PC-9 (cell line): ENCODE measurements at regions not wholly inside any gene's neighbourhood (a gene's known extent, or its start where the extent isn't known, plus 50 kb on each side); places are given as distances from the start of the nearest gene placed in this dataset.

Experiments used
- BruUV-seq: library from RNA; stranded (reverse); fragments of 400-500 nt; replicated peaks from 2 replicates; lab custom pipeline; 2021; lab: Mats Ljungman, UMichigan
- CTCF ChIA-PET: fragments of 300-600 bp; sonication (Branson Sonifier 250); formaldehyde crosslinking; loops from one replicate; lab custom pipeline; 2022; ENCODE audit warnings: antibody characterized with exemption; lab: Charles Lee
- POLR2A ChIA-PET: fragments of 300-600 bp; sonication (Branson Sonifier 250); formaldehyde crosslinking; loops from one replicate; lab custom pipeline; 2022; ENCODE audit warnings: antibody characterized with exemption; ENCODE audit not compliant: unreplicated experiment; lab: Charles Lee
- DNase-seq, 2 experiments: peaks; one replicate each; pipeline versions ENCODE4 v3.0.0 to v3.0.0-alpha.2; 2015 to 2022; ENCODE audit warnings: mixed read lengths in 1 of 2
- H2AFZ ChIP-seq: fragments of 200-600 bp; sonication (generic); 2 replicates; pipeline ENCODE4 v1.8.1; 2017; ENCODE audit warnings: antibody characterized with exemption
- H3F3A ChIP-seq: fragments of 200-600 bp; sonication (generic); 2 replicates; pipeline ENCODE4 v1.8.1; 2017; ENCODE audit warnings: antibody characterized with exemption, mild to moderate bottlenecking, low read depth; ENCODE audit not compliant: insufficient read depth
- H3K27ac ChIP-seq: fragments of 200-600 bp; sonication (generic); 2 replicates; pipeline ENCODE4 v1.6.1; 2016; ENCODE audit warnings: mixed run types
- H3K27me3 ChIP-seq: fragments of 200-600 bp; sonication (generic); 2 replicates; pipeline ENCODE4 v1.6.1; 2016; ENCODE audit warnings: low read depth, mixed run types; ENCODE audit not compliant: insufficient read depth
- H3K36me3 ChIP-seq: fragments of 200-600 bp; sonication (generic); 2 replicates; pipeline ENCODE4 v1.6.1; 2016; ENCODE audit warnings: low read depth, mixed run types
- H3K4me1 ChIP-seq: fragments of 200-600 bp; sonication (generic); replicated peaks from 2 replicates; pipeline ENCODE4 v1.6.1; 2016; ENCODE audit warnings: mixed run types; ENCODE audit not compliant: insufficient read depth
- H3K4me2 ChIP-seq: fragments of 200-600 bp; sonication (generic); 2 replicates; pipeline ENCODE4 v1.6.1; 2017; ENCODE audit warnings: mixed run types
- H3K4me3 ChIP-seq: fragments of 200-600 bp; sonication (generic); 2 replicates; pipeline ENCODE4 v1.6.1; 2016; ENCODE audit warnings: mixed run types
- H3K79me2 ChIP-seq: fragments of 200-600 bp; sonication (generic); 2 replicates; pipeline ENCODE4 v1.6.1; 2017; ENCODE audit warnings: low read depth, mixed run types
- H3K9me2 ChIP-seq: fragments of 200-600 bp; sonication (generic); 2 replicates; pipeline ENCODE4 v1.8.1; 2017; ENCODE audit warnings: mild to moderate bottlenecking; ENCODE audit not compliant: insufficient read depth
- H3K9me3 ChIP-seq: fragments of 200-600 bp; sonication (generic); 2 replicates; pipeline ENCODE4 v1.8.1; 2016; ENCODE audit warnings: low read depth; ENCODE audit not compliant: insufficient read depth
- H4K20me1 ChIP-seq: fragments of 200-600 bp; sonication (generic); 2 replicates; pipeline ENCODE4 v1.8.1; 2017; ENCODE audit not compliant: insufficient read depth
- CTCF ChIP-seq: fragments of 200-600 bp; sonication (generic); conservative IDR thresholded peaks from 2 replicates; pipeline ENCODE4 v1.6.1; 2017; ENCODE audit warnings: mixed run types, antibody characterized with exemption, mild to moderate bottlenecking, moderate library complexity
- EZH2 ChIP-seq: fragments of 200-600 bp; sonication (generic); IDR thresholded peaks from 2 replicates; pipeline ENCODE4 v1.8.0; 2017; ENCODE audit warnings: antibody characterized with exemption, low read depth
- intact Hi-C: fragments of 100-400 bp; cut with micrococcal nuclease; formaldehyde crosslinking; loops from one replicate; pipeline ENCODE4 v1.10.0; 2022; ENCODE audit not compliant: unreplicated experiment

- H3K4me1 ChIP-seq = peaks cover 7% of the 10 kb centered on the region
- H3K4me3 ChIP-seq = no peak overlapping the region
- no peak for TF ChIP-seq CTCF
- TF ChIP-seq EZH2 = no peak
- H3K79me2 ChIP-seq = no peaks in the 10 kb centered on the region
- DNase-seq = no peak
- ChIA-PET POLR2A (no interaction called here), CTCF (no interaction called here)
- no peaks in the 10 kb centered on the region for H3K27me3 ChIP-seq
- BruUV-seq = no TSS peak
- no peak overlapping the region for H3K27ac ChIP-seq
- H3F3A ChIP-seq = no peaks in the 10 kb centered on the region
- no peaks in the 10 kb centered on the region for H3K9me2 ChIP-seq
- intact Hi-C loops = no loop called here
- H3K36me3 ChIP-seq = no peaks in the 10 kb centered on the region
- no peak overlapping the region for H3K4me2 ChIP-seq
- H4K20me1 ChIP-seq = no peaks in the 10 kb centered on the region
- no peaks in the 10 kb centered on the region for H3K9me3 ChIP-seq
- no peak overlapping the region for H2AFZ ChIP-seq
Observed at GRCh38 chr18:73838107-73838506, 309.5 kb downstream of the FBXO15 start.

GRCh38 chr18:73835656-73836364 lies 311.8 kb downstream of the FBXO15 start:
- H3K79me2 ChIP-seq = no peaks in the 10 kb centered on the region
- H4K20me1 ChIP-seq = no peaks in the 10 kb centered on the region
- H3K9me2 ChIP-seq = no peaks in the 10 kb centered on the region
- no peak overlapping the region for H2AFZ ChIP-seq
- TF ChIP-seq EZH2 (no peak), CTCF (no peak)
- H3K27me3 ChIP-seq = no peaks in the 10 kb centered on the region
- H3K27ac ChIP-seq = no peak overlapping the region
- H3K4me1 ChIP-seq = no peaks in the 10 kb centered on the region
- DNase-seq = no peak
- BruUV-seq = no TSS peak
- no peaks in the 10 kb centered on the region for H3K9me3 ChIP-seq
- no peak overlapping the region for H3K4me3 ChIP-seq
- POLR2A ChIA-PET = no interaction called here
- CTCF ChIA-PET = no interaction called here
- intact Hi-C loops = no loop called here
- H3K4me2 ChIP-seq = no peak overlapping the region
- no peaks in the 10 kb centered on the region for H3K36me3 ChIP-seq
- H3F3A ChIP-seq = no peaks in the 10 kb centered on the region

GRCh38 chr18:73835039-73835438 lies 312.6 kb downstream of the FBXO15 start:
- Histone ChIP-seq H3K9me3 (no peaks in the 10 kb centered on the region), H4K20me1 (no peaks in the 10 kb centered on the region), H3K27me3 (no peaks in the 10 kb centered on the region), H2AFZ (no peak overlapping the region), H3K4me1 (no peaks in the 10 kb centered on the region), H3K4me2 (no peak overlapping the region), H3K9me2 (no peaks in the 10 kb centered on the region), H3K4me3 (no peak overlapping the region), H3K27ac (no peak overlapping the region), H3K79me2 (no peaks in the 10 kb centered on the region), H3K36me3 (no peaks in the 10 kb centered on the region), H3F3A (no peaks in the 10 kb centered on the region)
- no peak for DNase-seq
- TF ChIP-seq EZH2 (no peak), CTCF (no peak)
- intact Hi-C loops = no loop called here
- ChIA-PET POLR2A (no interaction called here), CTCF (no interaction called here)
- BruUV-seq = no TSS peak
